ENCODE measurements at regions not wholly inside any gene's neighbourhood (a gene's known extent, or its start where the extent isn't known, plus 50 kb on each side); places are given as distances from the start of the nearest gene placed in this dataset.

DNA sequence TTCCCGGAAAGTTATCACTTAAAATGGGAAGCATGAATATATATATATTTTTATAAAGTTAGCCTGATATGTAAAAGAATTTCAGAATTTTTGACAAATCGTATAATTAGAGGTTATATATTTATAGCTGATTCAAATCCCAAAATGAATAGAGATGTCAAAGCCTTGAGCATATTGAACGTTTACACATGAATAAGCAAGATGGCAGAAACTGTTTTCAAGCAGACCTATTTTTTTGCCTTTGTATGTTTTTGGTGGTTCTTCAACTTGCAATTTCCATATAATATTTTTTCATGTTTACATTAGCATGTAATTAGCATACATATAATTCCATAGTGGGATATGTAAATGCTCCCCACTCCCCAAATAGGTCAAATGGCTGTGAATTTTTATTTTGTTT lies 189.9 kb downstream of the PRL start:
- TF ChIP-seq NFIC (IDR thresholded peaks at IDR 0.05): no peak
- no peak for TF ChIP-seq REST (IDR thresholded peaks at IDR 0.05; ENCODE audit: low read depth)
- TF ChIP-seq CREB1 (IDR thresholded peaks at IDR 0.05; ENCODE audit: low read depth): no peak
- no peak for TF ChIP-seq CEBPB (IDR thresholded peaks at IDR 0.05)
- no peak for TF ChIP-seq TAF1 (IDR thresholded peaks at IDR 0.05; ENCODE audit: low read depth)
- TF ChIP-seq YY1 (IDR thresholded peaks at IDR 0.05; ENCODE audit: low read depth): no peak
- no peak for TF ChIP-seq TCF12 (IDR thresholded peaks at IDR 0.05; ENCODE audit: low read depth)
- TF ChIP-seq EP300 (IDR thresholded peaks at IDR 0.05; ENCODE audit: borderline replicate concordance): no peak
- TF ChIP-seq EGR1 (IDR thresholded peaks at IDR 0.05): no peak
- TF ChIP-seq, protein P1, sequence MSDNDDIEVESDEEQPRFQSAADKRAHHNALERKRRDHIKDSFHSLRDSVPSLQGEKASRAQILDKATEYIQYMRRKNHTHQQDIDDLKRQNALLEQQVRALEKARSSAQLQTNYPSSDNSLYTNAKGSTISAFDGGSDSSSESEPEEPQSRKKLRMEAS (IDR thresholded peaks at IDR 0.05): no peak
- no peak for TF ChIP-seq FOXM1 (IDR thresholded peaks at IDR 0.05; ENCODE audit: borderline replicate concordance, low read depth)
- TF ChIP-seq RAD21 (IDR thresholded peaks at IDR 0.05; ENCODE audit: low read depth): no peak
- TF ChIP-seq ZBTB7A (IDR thresholded peaks at IDR 0.05; ENCODE audit: low read depth): no peak
- TF ChIP-seq, protein P2, sequence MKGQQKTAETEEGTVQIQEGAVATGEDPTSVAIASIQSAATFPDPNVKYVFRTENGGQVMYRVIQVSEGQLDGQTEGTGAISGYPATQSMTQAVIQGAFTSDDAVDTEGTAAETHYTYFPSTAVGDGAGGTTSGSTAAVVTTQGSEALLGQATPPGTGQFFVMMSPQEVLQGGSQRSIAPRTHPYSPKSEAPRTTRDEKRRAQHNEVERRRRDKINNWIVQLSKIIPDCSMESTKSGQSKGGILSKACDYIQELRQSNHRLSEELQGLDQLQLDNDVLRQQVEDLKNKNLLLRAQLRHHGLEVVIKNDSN (IDR thresholded peaks at IDR 0.05): no peak
- no peak for TF ChIP-seq TEAD4 (IDR thresholded peaks at IDR 0.05)

GRCh38 chr6:22108199-22108598 lies 188.6 kb downstream of the PRL start:
- TF ChIP-seq CEBPB (IDR thresholded peaks at IDR 0.05) (no peak), EP300 (IDR thresholded peaks at IDR 0.05; ENCODE audit: borderline replicate concordance) (no peak), REST (IDR thresholded peaks at IDR 0.05; ENCODE audit: low read depth) (no peak), TCF12 (IDR thresholded peaks at IDR 0.05; ENCODE audit: low read depth) (no peak), FOXM1 (IDR thresholded peaks at IDR 0.05; ENCODE audit: borderline replicate concordance, low read depth) (no peak), NFIC (IDR thresholded peaks at IDR 0.05) (no peak), CREB1 (IDR thresholded peaks at IDR 0.05; ENCODE audit: low read depth) (no peak), TAF1 (IDR thresholded peaks at IDR 0.05; ENCODE audit: low read depth) (no peak), ZBTB7A (IDR thresholded peaks at IDR 0.05; ENCODE audit: low read depth) (no peak), EGR1 (IDR thresholded peaks at IDR 0.05) (no peak), RAD21 (IDR thresholded peaks at IDR 0.05; ENCODE audit: low read depth) (no peak), TEAD4 (IDR thresholded peaks at IDR 0.05) (no peak), YY1 (IDR thresholded peaks at IDR 0.05; ENCODE audit: low read depth) (no peak)
- TF ChIP-seq, protein P1 (IDR thresholded peaks at IDR 0.05): no peak
- TF ChIP-seq, protein P2 (IDR thresholded peaks at IDR 0.05): no peak

GRCh38 chr6:22110061-22110460 lies 186.8 kb downstream of the PRL start:
- TF ChIP-seq NFIC (IDR thresholded peaks at IDR 0.05) (no peak), FOXM1 (IDR thresholded peaks at IDR 0.05; ENCODE audit: borderline replicate concordance, low read depth) (no peak), TAF1 (IDR thresholded peaks at IDR 0.05; ENCODE audit: low read depth) (no peak), TCF12 (IDR thresholded peaks at IDR 0.05; ENCODE audit: low read depth) (no peak), EP300 (IDR thresholded peaks at IDR 0.05; ENCODE audit: borderline replicate concordance) (no peak), CEBPB (IDR thresholded peaks at IDR 0.05) (no peak), YY1 (IDR thresholded peaks at IDR 0.05; ENCODE audit: low read depth) (no peak), REST (IDR thresholded peaks at IDR 0.05; ENCODE audit: low read depth) (no peak), CREB1 (IDR thresholded peaks at IDR 0.05; ENCODE audit: low read depth) (no peak), ZBTB7A (IDR thresholded peaks at IDR 0.05; ENCODE audit: low read depth) (no peak), RAD21 (IDR thresholded peaks at IDR 0.05; ENCODE audit: low read depth) (no peak)
- TF ChIP-seq, protein P2 (IDR thresholded peaks at IDR 0.05): no peak
- TF ChIP-seq, protein P1 (IDR thresholded peaks at IDR 0.05): no peak
